DMS79 treated with DMSO at 0.1 percent for 48 hours (cell line): ENCODE measurements at regions not wholly inside any gene's neighbourhood (a gene's known extent, or its start where the extent isn't known, plus 50 kb on each side); places are given as distances from the start of the nearest gene placed in this dataset.

ENCODE experiments used
- DNase-seq: peaks from one replicate; lab custom pipeline; 2025; lab: John Stamatoyannopoulos, UW

- no peak for DNase-seq
Observed at GRCh38 chr15:85941186-85941855, 138.3 kb upstream of the AGBL1 start.

- DNase-seq: no peak
Observed at GRCh38 chr15:85942632-85943031, 137.0 kb upstream of the AGBL1 start.

- no peak for DNase-seq
Observed at GRCh38 chr15:85943151-85943550, 136.5 kb upstream of the AGBL1 start.

- DNase-seq: no peak
Observed at GRCh38 chr15:85943791-85944190, 135.9 kb upstream of the AGBL1 start.

- no peak for DNase-seq
Observed at GRCh38 chr15:85947021-85947420, 132.7 kb upstream of the AGBL1 start.

GRCh38 chr15:85947936-85948335 is 131.7 kb upstream of the AGBL1 start:
- DNase-seq: no peak

GRCh38 chr15:85950101-85950500 is 129.6 kb upstream of the AGBL1 start:
- DNase-seq: no peak

- DNase-seq: no peak
Observed at GRCh38 chr15:85954586-85954985, 125.1 kb upstream of the AGBL1 start.

GRCh38 chr15:85955501-85956391 is 123.9 kb upstream of the AGBL1 start:
- no peak for DNase-seq

- no peak for DNase-seq
Observed at GRCh38 chr15:85956532-85957275, 123.0 kb upstream of the AGBL1 start.

- no peak for DNase-seq
Observed at GRCh38 chr15:85959611-85960010, 120.1 kb upstream of the AGBL1 start.

GRCh38 chr15:85960381-85960780 is 119.3 kb upstream of the AGBL1 start:
- DNase-seq: no peak

- no peak for DNase-seq
Observed at GRCh38 chr15:85961821-85962220, 117.8 kb upstream of the AGBL1 start.

- no peak for DNase-seq
Observed at GRCh38 chr15:85963262-85963760, 116.4 kb upstream of the AGBL1 start.

GRCh38 chr15:85964471-85964870 is 115.2 kb upstream of the AGBL1 start:
- DNase-seq: no peak

GRCh38 chr15:85967553-85967952 is 112.1 kb upstream of the AGBL1 start:
- DNase-seq: no peak

GRCh38 chr15:85972805-85973540 is 106.7 kb upstream of the AGBL1 start:
- DNase-seq: no peak

GRCh38 chr15:85973584-85974347 is 105.9 kb upstream of the AGBL1 start:
- DNase-seq: no peak

GRCh38 chr15:85974348-85974705 is 105.3 kb upstream of the AGBL1 start:
- no peak for DNase-seq

GRCh38 chr15:85974742-85975141 is 104.9 kb upstream of the AGBL1 start:
- DNase-seq: no peak

GRCh38 chr15:85976102-85976501 is 103.6 kb upstream of the AGBL1 start:
- DNase-seq: no peak
